ENCODE measurements at regions not wholly inside any gene's neighbourhood (a gene's known extent, or its start where the extent isn't known, plus 50 kb on each side); places are given as distances from the start of the nearest gene placed in this dataset.

DNA sequence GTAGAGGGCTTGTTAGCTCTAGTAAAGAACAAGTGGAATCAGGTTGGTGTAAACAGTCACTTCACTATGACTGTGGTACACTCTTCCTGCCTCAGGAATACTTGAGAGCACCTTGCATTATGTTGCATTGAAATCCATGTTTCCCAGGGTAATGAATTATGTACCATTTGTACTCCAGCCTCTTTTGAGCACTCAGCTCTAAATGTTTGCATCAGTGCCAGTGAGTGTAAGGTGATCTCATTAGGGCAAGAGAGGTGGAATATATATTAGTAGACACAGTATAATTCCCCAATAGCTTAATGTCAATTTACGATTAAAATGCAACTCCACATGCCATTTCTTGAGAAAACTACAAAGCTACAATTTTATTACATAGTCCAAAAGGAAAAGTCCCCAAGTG is 319.6 kb upstream of the POU3F2 start:
- intact Hi-C loops (cut with micrococcal nuclease), result no loop called here

DNA sequence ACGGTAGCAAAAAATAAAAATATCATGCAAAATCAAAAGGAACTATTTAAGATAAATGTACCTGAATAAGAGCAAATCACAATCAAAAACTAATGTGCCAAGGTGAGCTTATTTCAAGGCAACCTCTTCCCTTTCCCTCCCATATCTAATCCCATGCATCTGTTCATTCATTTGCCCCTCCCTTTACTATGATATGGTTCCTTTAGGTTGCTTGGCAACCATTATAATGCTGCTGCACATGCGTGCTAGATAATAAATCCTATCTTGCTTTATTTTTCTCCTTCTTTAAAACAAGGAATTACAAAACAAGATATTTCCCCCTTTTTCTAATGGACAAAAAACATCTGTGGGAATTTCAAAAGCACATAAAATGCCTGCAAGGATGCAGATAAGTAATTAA is 318.2 kb upstream of the POU3F2 start:
- intact Hi-C loops (cut with micrococcal nuclease), result no loop called here

DNA sequence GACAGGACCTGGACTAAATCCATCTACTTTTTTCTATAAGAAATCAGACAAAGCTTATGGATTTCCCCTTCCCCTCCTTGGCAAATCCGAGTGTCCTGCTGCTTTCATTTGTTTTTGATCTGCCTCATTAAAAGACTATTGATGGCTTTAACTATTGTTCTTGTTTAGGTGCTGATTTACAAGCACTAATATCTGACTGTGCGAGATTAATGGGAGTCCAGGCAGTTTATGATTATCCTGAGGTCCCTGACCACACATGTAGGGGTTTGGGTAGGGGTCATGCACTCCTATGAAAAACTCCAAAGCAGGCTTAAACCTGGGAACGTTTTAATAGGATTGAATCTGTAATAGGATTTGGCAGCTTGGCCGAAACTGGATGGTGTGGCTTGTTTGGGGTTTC is 317.5 kb upstream of the POU3F2 start:
- intact Hi-C loops (cut with micrococcal nuclease), result no loop called here

DNA sequence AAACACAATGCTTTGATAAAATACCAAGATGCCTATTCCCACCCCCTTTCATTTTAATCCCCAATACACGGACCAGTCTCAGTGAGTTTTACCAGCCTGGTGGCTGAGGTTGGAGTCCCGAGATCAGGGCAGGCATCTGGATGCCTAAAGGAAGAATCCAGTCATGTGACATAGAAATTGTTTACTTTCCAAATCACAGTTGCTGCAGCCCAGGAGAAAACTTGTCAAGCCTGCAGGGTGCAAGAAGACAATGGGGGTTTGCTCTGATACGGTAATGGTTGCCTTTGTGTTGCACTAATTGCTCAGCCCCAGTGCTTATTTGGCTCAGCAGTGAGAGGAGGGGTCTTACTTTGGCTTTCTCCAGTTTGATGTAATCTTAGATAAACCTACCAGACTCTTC is 308.5 kb upstream of the POU3F2 start:
- intact Hi-C loops (cut with micrococcal nuclease), result no loop called here

DNA sequence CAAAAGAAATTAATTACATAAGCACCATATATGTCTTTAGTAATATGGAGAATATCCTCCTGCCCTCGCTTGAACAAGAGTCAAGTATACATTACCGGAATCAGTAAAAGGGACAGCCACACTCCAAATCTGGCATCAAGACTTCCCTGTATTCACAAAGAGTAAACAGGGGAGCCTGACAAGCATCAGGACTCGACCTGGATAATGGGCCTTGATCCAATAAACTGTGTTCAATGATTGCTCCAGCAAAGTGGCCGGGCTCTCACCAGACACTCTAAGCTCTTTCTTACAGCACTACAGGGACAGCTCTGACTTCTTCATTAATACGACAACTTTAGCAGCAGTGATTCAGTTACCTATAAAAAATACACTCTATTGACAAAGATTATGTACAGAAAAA is 307.9 kb upstream of the POU3F2 start:
- intact Hi-C loops (cut with micrococcal nuclease), result no loop called here

DNA sequence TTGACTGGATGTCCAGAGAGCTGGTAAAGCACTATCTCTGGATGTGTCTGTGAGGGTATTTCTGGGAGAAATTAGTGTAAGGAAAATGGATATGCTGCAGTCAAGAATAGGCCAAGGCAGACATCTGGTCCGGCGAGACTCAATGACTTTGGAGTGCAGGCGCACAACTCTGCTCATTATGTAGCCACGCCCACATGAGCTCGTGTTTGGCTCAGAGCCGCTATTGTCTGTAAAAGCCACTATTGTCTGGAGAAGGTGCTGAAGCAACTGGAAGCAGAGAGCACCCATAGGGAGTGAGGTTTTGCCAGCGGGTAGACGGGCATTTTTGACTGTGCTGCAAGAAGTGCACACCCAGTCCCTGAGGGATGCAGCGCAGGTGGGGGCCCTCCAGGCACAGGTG is 305.0 kb upstream of the POU3F2 start:
- intact Hi-C loops (cut with micrococcal nuclease), result no loop called here

DNA sequence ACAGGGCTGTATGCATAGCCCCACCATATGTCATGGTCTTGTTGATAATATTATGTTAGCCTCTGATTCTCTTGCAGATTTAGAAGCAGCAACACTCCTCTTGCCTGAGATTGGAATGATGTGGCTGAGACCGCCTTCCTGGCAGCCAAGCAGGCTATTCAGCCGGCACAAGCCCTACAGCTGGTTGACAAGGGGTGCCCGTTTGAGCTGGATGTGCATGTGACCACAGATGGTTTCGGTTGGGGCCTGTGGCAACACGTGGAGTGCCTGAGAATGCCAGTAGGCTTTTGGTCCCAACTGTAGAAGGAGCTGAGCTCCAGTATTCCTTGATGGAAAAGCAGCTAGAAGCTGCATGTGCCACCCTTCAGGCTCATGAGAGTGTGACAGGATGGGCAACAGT is 303.6 kb upstream of the POU3F2 start:
- intact Hi-C loops (cut with micrococcal nuclease), result no loop called here

DNA sequence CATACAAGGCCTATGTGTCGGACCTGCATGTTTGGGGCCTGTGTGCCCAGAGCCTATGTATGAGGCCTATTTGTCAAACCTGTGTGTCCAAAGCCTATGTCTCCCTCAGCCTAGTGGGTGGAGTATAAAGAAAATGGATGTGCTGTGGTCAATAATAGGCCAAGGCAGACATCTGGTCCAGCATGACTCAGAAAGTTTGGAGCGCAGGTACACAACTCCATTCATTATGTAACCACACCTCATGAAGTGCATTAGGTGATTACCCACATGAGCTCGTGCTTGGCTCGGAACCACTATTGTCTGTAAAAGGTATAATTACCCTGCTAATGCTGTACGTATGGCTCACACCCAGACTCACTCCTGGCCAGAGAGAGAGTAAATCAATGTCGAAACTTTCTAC is 302.4 kb upstream of the POU3F2 start:
- intact Hi-C loops (cut with micrococcal nuclease), result no loop called here

DNA sequence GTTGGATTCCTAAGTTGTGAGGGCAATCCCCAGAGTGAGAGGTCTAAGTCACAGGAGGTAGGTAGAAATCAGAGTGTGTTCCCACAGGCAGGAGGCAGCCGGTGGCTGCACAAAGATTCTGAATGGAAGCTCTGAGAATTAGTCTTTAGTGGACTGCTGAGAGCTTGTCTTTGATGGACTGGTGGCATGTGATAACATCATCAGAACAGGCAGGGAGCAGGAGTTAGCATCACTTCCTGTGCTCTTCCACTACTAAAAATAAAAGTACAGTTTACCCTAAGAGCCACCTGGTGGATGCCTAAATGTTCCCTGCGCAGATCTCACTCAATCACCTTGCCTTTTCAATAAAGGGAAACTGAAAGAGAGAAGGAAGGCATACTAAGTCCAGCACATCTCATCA is 294.6 kb upstream of the POU3F2 start:
- intact Hi-C loops (cut with micrococcal nuclease), result no loop called here

DNA sequence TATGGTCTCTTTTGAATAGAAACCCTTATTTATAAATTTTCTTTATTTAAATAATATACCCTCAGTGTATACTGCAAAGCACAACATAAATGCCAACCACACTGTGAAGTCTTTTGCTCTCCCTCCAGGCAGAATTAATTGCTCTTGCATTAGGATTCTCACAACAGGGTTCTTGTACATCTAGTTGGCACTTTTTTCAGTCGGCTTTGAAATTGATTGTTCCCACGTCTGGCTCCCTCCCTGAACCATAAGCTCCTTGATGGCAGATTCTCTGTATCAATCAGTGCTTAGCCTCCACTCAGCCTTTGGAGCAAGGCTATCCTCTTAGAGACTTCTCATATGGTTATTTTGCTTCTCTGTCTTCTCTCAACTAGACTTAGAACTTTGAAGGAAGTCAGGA is 288.0 kb upstream of the POU3F2 start:
- intact Hi-C loops (cut with micrococcal nuclease), result no loop called here

DNA sequence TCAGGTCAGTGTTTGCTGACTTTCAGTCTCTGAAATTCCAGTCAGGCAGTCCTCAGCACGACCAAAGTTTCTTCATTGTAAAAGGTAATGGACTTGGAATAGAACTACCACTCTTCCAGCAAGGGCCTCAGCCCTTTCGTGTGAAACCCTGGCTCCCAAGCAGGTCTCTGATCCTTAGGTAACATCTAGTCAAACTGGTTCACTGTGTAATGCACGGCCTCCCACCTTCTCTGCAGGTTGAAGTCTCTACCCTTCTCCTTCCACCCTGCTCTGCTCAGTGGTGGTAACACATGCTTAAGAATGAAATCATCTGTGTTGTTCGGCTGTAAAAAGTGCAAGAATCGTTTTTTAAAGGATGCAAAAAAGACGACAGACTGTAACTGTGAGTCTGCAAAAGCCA is 287.2 kb upstream of the POU3F2 start:
- intact Hi-C loops (cut with micrococcal nuclease), result no loop called here

DNA sequence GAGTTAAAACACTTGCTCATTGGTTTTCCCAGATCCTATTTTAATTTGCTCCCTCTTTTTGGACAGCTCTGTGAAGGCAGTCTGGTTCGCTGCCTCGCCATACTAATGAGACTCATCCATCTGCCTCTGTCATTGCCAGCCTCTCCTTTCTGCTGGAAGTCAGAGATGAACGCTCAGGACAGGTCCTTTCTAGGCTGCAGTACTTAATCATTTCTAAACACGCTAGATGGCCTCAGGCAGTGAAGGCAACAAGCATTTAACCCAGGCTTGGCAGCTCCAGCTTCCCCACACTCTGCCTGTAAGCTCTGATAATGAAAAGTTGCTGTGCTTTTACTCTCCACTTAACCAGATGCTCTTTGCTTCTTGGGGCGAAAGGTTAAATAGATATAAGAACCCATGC is 286.7 kb upstream of the POU3F2 start:
- intact Hi-C loops (cut with micrococcal nuclease), result no loop called here

DNA sequence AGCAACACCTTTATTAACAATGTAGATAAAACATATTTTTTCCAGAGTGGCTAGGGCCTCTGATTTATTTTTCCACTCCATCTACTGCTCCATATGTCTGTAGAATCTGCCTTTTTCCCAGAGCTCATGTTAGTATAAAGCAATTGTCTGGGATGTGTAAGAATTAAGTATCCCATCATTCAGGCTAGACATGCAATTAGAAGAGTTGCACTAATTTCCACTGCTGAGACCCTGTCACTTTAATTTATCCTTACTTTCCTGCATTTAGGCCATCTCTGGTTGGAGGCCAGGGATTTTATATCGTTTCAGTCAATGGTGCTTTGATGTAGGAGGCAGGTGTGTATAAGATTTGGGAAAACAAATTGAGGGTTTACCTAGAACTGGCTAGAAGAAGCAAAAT is 286.1 kb upstream of the POU3F2 start:
- intact Hi-C loops (cut with micrococcal nuclease), result no loop called here

DNA sequence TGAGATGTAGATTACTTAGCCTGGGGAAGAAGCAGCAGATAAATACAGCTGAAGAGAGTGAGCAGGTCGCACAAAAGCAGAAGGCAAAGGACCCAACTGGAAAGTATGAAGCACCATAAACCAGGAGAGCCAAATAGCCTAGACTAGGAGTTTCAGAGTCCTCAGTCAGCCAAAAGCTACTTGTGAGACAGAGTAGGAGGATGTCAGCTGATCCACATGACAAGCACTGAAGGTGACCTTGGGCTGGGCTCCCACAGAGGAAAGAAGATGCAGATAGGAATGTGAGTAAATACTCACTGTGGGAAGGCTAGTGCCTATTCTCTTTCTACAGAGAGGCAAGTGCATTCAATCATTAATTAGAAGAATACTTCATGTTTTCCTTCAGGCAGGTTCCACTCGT is 274.0 kb upstream of the POU3F2 start:
- intact Hi-C loops (cut with micrococcal nuclease), result no loop called here

DNA sequence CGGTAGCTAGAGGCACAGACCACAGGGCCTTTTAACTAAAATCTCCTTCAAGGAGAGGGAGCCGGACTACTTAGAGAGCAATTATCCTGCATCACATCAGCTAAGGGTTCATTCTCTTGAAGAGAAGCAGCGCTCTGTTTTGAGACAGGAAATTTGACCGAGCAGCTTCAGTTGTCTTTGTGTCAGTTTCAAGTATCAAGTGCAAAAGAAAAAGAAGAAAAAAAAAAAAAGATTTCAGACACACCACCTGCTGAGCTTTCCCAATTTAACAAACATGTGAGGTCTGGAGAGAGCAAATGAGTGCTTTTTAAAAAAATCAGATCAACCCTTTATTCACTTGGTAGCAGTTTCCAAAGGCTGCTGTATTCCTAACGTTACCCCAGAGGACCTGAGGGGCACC is 273.5 kb upstream of the POU3F2 start:
- intact Hi-C loops (cut with micrococcal nuclease), result no loop called here

DNA sequence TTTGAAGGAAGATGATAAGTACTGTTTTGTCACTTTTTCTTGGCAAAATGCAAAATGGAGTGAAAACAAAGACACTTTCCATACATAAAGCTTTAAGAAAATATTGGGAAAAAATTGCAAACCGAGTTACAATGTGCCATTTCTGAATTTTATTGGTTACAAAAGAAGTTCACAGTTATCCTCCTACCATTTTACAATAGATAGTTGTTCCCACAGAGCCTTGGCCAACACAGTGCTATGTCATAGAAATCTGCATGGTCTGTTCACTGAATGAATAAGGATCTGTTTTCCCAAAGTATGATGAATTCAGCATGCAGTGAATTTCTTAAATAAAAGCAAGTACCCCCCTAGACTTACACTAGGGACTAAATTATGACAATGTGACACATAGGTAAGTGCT is 268.2 kb upstream of the POU3F2 start:
- intact Hi-C loops (cut with micrococcal nuclease), result no loop called here

DNA sequence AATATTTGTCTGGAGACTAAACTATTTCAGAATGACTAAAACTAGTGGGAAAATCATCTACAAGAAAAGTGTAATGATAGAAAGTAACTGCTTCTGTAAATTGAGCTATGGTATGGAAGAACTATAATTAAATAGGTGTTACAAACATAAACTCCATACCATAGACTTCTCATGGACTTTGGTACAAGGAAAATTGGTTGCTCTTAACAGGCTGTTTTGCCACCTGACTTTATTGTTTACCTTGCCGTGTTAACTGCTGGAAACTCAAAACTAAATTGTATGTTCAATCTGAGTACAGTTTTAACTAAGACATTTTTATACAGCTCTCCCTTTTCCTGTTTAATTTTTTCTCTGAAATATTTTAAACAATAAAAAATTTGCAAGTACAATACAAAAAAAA is 261.8 kb upstream of the POU3F2 start:
- intact Hi-C loops (cut with micrococcal nuclease), result no loop called here

DNA sequence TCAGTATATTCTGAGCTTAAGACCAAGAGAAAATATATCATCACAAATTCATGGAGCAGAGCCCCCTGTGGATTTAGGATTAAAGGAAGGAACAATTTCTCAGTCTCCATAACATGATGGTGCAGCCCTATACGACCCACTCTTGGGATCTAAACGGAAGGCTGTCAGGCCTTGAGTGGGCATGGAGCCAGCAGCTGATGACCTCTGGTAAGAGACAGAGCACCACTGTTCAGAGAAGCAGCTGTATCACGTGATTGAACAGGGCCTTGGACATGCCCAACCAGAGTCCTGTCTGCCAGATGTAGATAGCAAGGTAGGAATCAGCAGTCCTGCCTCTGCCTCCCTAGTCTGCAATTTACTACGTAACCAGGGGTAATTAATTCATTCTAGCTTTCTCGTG is 259.4 kb upstream of the POU3F2 start:
- intact Hi-C loops (cut with micrococcal nuclease), result no loop called here

DNA sequence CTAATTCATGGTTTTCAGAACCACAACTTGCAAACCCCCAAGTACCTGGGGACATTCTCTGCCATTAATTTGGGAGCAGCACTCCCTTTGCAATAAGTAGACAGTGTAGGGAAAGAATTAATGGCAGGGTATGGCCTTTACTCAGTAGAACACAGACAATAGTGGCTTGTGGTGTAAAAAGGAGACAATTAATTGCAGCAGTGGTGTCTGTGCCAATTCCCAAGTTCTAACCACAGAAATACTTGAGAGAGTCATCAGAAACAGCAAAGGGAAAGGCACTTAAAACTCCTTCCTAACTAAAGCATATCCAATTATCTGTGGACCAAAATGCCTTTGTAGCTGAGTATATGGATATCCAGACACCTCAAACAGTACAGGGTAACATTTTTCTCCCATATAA is 257.6 kb upstream of the POU3F2 start:
- intact Hi-C loops (cut with micrococcal nuclease), result no loop called here

DNA sequence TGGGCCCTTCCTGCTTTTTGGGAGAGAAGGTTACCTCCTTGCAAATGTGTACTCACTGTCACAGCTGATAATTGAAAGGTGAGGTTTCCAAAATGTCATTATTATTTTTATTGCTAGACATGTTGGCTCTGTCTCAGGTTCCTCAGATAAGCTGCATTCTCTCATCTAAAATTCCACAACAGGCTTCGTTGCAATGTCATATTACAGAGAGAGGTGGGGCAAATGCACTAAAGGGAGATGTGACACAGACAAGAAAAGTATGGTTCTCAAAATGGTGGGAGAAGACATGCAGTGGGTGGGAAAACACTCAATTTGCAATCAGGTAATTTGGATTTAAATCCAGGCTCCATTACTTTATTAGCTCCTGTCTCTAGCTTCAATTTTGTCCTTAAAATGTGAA is 256.4 kb upstream of the POU3F2 start:
- intact Hi-C loops (cut with micrococcal nuclease), result no loop called here

DNA sequence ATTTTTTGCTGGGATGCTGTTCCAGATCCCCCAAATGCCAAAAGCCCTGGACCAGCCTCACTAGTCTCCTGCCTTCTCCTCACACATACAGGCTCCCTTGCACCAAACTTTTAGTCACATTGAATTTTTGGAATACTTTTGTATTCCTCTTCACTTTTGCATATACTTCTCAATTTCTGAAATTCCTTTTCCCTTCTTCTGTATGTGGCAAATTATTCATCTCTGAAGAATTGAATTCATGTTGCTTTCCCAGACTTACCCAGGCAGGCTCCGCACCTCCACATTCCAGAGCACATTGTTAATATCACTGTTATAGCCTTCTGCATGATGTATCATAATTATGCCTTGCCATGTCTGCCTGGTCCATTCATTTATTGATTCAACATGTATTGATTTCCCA is 255.3 kb upstream of the POU3F2 start:
- intact Hi-C loops (cut with micrococcal nuclease), result no loop called here

DNA sequence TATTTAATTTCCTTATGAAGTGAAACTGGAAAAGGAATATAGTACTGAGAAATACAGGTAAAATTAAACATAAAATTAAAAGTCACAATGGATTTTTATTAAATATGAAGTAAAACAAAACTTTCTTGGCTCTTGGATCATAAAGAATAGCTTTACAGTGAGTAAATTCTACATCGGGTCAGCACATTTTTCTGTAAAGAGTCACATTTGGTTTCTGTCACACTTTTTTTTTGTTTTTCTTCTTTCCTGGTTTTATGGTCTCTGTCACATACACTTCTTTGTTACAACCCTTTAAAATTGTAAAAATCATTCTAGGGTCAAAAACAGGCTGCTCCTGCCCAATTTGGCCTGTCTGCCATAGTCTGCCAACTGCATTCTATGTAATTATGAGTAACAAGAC is 254.4 kb upstream of the POU3F2 start:
- intact Hi-C loops (cut with micrococcal nuclease), result no loop called here

DNA sequence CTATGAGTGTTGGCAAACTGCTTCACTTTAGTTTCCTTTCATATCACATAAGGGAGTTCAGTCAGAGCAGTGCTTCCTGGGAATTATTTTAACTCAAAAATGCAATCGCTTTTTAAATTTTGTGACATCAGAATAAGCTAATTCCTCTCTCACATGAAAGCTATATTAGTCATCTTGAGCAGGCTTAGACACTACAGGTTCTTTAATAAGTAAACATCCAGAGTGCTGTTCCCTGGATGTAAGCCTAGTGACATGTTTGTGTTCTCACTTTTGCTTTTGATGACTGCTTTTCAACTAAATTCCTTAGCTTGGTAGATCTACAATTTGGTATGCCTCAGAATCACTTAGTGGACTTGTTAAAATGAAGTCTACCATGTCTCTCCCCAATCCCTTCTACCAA is 252.7 kb upstream of the POU3F2 start:
- intact Hi-C loops (cut with micrococcal nuclease), result no loop called here

DNA sequence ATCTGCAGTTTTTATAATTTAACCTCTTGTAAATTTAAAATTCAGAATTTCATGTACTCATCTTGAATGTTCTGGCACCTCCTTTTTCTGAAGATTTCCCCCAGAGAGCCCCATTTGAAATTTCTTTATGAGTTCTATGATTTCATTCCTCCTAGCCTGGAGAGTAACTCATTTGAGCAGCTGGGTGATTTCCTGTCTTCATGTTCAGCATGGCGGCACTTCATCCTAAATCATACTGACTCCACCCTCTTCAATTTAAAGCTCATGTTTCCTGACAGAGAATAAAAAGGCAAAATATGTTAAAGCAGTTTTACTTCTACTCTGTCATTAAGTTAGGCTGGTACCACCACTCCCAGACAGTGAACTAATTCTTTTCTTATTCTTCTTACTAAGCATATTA is 250.9 kb upstream of the POU3F2 start:
- intact Hi-C loops (cut with micrococcal nuclease), result no loop called here

DNA sequence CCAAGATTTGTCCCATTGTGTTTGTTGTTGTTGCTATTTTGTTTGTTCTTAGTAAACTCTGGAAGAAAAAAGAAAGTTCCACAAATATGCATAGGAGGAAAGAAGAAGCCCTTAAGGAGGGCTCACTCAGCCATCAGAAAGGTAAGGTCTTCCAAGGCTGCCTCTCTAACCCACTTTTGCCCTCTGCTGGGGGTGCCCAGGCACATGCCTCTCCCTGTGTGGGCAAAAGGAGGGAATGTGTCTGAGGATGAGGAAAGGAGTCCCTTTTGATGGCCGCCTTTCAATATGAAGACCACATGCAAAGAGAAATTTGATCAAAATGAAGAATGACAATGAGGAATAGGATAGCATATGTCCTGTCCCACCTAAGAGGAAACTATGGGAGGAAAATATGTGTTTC is 248.2 kb upstream of the POU3F2 start:
- intact Hi-C loops (cut with micrococcal nuclease), result no loop called here

Data from T-helper 1 cell treated with Interleukin-12 subunit alpha and Interleukin-12 subunit beta and Interleukin-4 antibody, amounts not matched to agents 30 ng/mL and 1 ng/mL, for 36 hours (primary cell).